RPMI8226 (cell line): ENCODE measurements at regions not wholly inside any gene's neighbourhood (a gene's known extent, or its start where the extent isn't known, plus 50 kb on each side); places are given as distances from the start of the nearest gene placed in this dataset.
"Not testable (repeated sequence)": the region's sequence is repeated elsewhere in the genome, so short reads cannot be mapped to it uniquely, and the experiment has no call there.

Experiments used
- DNase-seq: peaks from one replicate; pipeline ENCODE4 v3.0.0-alpha.2; 2015

DNA sequence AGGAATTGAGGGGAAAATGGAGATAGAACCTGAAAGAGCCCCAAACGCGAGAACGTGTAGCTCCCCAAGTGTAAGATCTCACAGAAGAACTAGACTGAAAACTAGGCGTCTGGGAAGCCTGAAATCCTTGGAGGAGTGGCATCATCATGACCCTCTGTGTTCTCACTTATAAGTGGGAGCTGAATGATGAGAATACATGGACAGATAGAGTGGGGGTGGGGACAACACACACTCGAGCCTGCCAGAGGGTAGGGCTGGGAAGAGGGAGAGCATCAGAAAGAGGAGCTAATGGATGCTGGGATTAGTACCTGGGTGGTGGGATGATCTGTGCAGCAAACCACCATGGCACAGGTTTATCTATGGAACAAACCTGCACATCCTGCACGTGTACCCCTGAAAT, 258.7 kb upstream of the NOTCH2NLA start:
- not testable (repeated sequence) for DNase-seq

DNA sequence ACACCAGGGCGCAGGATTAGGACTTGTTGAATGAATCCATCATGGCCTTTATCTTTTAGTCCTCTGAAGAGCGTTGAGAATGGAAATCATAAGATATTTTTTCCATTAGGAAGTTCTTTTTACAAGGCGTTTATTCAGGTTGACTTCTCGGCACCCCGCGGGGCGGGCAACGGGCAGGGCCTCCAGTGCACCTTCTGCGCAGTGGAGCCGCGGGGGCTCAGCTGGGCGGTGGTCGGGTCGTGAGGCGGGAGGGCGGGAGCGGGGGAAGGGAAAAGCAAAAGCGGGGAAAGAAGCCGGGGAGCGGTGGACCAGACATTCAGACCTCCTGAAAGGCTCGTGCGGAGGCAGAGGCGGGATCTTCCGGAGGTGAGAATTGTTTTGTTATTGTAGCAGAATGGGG, 258.3 kb upstream of the NOTCH2NLA start:
- DNase-seq: not testable (repeated sequence)

DNA sequence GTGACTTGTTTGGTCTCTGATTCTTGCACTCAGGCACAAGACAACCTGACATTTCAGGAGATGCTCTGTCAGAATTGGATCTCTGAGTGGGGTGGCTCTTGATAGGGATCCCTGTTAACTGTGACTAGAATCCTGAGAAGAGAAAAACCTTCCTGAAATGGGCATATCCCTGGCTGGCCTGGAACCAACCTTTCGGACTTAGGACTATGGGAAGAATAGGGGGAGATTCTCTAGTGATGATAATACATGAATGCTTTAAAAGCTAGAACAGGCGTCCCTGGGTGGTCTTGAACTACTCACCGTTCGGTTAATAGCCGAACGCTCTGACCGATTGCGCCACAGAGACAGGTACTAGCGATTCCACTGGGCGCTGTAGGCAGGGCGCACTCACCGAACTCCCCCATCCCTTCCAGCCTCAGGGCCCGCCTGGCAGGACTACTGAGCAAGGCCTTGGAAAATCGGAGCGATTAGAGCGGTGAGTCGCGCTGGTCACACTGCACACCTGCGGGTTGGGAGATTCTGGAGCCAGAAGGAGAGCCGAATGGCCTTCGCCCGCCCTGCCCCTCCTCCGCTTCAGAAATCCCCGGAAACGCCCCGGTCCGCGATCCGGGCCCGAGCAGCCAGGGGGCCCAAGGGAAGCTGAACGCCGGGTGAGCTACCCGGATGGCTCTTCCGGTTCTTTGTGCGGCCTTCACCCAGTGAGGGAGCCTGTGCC, 257.6 kb upstream of the NOTCH2NLA start:
- DNase-seq: not testable (repeated sequence)

DNA sequence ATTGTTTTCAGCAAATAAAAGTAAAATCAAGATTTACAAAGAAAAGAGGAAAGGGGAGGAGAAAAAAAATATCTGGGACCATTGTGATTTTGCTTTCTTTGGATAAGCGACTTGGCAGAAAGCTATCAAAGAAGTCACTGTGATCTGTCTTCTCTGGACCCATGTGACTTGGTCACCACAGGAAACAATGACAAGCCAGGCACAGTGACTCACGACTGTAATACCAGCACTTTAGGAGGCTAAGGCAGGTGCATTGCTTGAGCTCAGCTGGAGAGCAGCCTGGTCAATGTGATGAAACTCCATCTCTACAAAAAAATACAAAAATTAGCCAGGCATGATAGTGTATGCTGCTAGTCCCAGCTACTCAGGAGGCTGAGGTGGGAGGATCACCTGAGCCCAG, 255.4 kb upstream of the NOTCH2NLA start:
- not testable (repeated sequence) for DNase-seq

DNA sequence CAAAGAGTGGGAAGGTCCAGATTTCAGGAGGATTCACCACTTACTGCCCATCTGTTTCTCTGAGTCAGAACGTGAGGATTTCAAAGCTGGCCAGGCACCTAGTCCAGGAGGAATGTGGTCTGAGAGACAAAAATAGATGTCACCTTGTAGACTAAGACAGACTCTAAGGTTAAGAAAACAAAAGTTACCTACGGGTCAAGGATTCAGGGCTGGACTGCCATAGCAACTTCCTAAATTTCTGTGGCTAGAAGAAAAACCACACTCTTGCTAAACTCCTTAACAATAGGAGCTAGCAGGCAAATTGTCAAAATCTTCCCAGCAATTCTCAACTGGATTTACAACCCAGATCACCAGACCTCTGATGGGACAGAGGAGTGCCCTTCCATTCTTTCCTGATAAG, 250.4 kb upstream of the NOTCH2NLA start:
- not testable (repeated sequence) for DNase-seq

DNA sequence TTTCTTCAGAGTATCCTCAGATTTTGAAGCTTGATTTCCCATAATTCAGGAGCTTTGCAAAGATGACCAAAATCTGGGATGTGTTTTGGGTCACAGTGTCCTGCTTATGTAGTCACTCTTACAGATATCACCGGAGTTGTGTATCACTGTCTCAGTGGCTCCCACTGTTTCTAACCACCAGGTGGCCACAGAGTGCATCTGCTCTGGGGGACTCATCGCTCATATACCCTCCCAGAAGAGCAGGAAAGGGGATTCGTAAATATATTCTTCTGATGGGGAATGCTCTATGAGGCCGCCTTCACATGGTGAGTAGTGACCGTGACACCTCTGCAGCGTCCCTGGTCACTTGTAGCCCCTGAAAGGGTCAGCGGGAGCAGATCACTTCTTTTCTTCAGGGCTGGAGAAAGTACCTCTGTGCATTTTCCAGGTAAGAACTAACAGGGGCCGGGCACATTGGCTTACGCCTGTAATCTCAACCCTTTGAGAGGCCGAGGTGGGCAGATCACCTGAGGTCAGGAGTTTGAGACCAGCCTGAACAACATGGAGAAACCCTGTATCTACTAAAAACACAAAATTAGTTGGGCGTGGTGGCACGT, 249.4 kb upstream of the NOTCH2NLA start:
- peak; percentile 16 for DNase-seq

DNA sequence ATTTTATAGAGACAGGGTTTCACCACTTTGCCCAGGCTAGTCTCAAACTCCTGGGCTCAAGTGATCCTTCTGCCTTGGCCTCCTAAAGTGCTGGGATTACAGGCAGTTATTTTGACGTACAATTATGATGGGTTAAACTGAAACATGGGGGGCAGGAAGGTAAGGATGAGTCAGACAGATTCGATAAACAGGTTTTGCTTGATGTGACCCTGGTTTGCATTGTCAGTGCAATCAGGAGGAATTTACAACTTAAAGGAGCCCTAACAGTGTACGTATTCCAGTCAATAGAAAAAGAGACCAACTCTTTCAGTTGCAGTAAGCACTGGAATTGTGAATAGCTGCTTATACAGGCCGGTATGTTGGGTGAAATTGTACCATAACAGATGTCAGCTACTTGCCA, 246.3 kb upstream of the NOTCH2NLA start:
- not testable (repeated sequence) for DNase-seq

DNA sequence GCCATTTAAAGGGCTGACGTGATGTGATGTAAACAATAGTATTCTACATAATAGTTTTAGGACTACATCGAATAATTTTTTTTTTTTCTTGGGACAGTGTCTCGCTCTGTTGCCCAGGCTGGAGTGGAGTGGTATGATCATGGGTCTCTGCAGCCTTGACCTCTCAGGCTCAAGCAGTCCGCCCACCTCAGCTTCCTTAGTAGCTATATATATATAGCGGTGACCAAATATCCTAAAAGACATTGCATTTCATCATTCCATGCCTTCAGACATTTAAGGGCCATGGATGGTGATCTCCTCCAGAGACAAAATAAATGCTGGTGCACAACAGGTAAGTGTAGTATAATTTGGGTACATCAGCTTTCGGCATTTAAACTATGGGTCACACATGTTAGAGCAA, 245.4 kb upstream of the NOTCH2NLA start:
- not testable (repeated sequence) for DNase-seq

DNA sequence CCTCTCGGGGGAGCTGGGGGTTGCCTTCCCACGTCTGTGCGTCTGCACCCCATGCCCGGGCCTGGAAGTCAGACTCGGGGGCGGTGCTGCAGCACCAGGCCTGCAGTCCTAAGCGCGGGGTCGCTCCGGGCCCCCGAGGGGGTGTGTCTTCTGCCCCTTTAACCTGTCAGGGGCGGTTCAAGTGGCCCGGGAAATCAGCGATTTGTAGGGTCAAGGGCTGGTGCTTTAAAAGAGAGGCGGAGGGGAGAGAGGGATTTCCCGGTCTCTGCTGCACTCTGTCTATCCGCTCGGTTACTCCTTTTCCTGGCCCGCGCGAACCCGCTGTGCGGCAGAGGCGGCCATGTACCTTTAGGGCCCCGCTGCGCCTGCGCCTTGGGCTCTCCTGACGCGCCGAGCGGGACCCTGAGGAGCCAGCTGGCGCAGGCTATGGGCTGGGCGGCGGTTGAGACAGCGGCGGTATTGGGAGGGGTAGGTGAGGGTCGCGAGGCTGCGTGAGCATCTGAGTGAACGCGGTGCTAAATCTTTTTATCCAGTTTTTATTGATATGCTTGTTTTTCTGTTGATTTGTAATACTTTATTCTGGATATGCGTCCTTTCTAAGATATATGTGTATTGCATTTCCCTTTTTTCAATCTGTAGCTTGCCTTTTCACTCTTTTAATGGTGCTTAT, 243.5 kb upstream of the NOTCH2NLA start:
- peak; percentile 43 for DNase-seq

DNA sequence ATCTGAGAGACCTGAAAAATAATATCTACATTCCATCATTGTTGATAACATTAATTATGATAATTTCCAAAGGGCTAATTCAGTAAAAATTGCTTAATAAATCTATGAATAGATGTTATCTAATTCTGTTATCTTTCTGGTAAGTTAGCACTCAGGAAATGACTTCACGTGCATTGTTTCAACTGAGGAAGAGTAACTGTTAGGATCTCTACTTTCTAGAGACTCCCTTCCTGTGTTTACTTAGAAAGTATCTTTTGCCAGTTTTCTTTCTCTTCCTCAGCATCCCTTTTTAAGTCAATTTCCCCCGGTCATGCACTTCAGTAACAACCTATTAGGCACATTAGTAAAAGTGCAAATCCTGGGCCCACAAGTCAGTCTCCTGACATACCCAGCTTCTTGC, 231.1 kb upstream of the NOTCH2NLA start:
- DNase-seq: not testable (repeated sequence)

DNA sequence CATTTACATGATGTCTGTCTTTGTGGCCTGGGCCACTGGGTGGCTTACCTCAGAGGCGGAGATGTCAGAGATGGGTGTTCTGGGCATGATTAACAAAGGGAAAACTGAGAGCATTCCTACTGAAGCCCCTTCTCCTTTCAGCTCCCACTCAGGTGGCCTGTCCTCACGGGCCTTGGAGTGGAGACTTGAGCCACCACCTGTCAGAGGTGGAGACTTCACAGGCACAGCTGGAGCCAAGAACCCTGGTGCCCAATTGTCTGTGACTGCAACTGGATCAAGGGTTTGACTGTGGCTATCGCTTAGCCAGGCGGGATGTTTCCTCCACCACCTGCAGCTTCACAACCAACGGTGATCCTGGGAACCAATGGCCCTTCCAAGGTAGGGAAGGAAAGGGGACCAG, 230.5 kb upstream of the NOTCH2NLA start:
- DNase-seq: not testable (repeated sequence)

DNA sequence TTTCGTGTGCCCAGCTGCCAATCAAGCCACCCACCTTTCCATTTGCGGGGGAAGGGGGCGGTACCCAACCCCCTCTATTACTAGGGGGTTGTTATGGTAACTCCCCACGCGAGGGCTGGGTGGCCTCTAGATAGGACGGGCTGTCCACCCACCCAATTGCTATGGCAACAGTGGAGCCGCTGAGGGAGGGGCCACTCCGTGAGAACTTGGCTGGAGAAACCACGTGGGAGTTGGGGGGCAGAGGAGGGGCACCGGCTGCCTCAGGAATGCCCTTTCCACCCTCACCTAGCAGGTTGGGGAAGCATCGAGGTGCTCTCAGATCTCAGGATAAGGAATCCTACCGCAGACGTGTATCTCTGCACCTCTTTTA, 220.0 kb upstream of the NOTCH2NLA start:
- not testable (repeated sequence) for DNase-seq

DNA sequence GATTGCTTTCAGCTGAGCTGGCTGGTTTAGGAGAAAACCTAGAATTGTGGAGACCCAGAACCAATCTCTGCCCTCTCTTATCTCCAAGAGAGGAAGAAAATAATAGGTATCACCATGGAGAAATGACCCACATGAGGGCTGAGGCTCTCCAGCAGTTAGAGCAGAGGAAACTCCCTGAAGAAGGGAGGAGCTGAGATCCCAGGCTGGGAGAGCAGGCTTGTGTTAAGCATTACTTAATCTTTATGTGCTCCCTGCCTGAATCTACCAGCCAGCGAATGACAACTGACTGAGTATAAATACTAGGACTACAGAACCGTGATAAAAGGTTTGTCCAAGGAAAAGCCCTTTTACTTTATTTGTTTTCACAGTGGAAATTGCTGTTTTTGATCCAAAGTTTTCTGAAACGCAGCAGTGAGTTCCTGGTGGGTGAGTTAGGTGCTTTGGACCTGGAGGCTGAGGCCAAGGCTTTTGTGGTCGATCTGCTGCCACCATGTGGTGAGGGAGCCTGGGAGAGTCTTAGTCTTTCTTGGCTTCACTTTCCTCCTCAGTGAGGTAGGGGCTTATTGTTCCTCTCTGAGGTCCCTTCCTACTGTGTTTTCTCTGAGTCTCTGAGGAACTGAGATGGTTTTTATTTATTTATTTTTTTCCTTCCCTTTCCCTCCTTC, 219.5 kb upstream of the NOTCH2NLA start:
- not testable (repeated sequence) for DNase-seq

DNA sequence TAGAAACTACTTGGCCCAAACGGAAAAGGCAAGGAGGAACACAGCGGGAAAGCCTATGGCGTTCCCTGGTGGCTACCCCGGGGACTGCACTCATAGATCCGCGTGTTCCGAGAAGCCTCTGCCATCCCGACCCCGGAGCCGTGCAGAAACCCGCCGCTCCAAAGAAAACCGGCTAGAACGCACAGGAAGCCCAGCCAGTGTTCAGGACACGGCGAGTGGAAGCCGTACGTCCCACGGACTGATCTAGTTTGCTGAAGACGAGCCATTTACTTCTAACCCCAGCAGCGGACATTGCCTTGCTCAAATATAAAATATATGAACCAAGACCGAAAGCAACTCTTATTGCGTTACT, 215.0 kb upstream of the NOTCH2NLA start:
- DNase-seq: not testable (repeated sequence)

DNA sequence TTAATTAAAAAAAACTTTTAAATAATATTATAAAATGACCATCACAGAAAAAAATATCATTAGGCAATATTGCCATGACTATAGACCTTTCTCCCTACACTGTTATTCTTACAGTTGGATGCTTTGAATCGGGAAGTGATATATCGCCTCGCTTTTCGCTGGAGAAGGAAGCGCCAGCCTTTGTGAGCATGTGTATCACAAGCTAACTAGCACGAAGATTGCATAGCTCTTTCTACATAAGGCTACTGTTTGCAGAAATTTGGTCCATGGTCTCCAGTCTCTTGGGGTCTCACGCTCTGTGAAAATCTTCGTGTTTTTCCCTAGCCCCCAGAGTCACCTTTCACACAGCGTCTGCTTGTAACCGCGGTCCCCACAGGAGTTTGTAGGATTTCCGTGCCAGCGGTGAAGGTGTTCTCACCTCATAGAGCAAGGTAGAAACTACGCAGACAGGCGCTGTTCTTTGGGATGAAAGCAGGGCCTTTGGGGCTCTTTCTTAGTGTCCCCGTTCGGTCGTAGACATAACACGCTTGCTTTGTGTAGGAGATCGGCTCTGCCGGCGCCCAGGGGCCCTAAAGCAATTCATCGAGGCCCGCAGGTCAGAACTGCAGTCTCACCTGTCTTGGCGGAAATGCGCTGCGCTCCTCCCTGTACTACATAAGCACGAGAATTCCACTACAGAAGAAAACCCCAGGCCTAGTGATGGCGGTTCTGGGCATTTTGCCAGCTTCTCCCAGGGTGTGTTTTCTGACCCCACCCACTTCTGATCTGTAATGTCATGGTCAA, 214.5 kb upstream of the NOTCH2NLA start:
- not testable (repeated sequence) for DNase-seq

DNA sequence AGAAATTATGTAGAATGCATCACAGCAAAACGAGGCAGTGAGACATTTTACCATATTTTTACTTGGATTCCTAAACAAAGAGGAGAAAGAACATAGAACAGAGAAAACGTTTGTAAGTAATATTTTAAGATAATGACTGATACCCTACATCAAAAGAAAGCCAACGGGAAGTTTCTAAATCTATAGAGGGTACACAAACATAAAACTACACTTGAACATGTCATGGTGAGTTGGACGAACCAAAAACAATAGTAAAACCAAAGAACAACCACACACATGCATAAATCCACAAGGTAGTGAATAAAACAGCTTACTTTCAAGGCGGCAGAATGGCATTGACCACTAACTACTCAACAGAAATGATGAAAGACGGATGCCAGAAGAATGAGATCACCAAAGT, 209.7 kb upstream of the NOTCH2NLA start:
- not testable (repeated sequence) for DNase-seq

DNA sequence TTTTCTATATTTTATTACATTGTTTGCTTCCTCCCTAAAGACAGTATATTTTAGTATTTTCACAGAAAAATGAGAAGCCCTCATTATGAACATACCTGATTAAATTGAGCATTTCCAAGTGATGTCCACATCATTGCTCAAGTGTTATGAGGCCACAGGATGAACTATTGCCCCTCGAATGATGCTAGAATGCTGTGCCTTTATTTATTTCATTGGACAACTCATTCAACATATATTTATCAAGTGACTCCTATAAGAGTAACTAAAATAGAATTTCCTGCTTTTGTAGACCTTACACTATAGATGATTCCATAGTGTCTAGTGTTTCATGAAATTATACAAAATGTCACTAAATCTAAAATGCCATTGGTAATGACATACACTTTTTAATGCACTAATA, 187.8 kb upstream of the NOTCH2NLA start:
- DNase-seq: not testable (repeated sequence)

DNA sequence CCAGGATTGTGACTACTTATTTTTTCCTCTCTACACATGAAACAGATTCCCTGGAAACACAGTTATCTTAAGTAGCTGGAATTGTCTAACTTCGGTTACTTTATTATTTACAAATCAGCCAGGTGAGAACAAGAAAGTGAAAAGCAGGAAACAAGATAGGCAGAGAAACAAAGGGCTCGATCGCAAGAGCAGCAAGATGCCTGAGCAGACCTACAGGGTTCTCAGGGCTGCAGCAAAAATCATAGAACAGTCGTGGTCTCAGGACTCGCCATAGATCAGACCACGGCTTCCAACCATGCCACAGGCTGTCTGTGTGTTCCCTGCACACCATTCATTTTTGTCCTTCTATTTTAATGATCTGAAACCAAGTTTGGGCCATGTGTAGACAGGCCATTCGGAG, 186.2 kb upstream of the NOTCH2NLA start:
- DNase-seq: not testable (repeated sequence)

DNA sequence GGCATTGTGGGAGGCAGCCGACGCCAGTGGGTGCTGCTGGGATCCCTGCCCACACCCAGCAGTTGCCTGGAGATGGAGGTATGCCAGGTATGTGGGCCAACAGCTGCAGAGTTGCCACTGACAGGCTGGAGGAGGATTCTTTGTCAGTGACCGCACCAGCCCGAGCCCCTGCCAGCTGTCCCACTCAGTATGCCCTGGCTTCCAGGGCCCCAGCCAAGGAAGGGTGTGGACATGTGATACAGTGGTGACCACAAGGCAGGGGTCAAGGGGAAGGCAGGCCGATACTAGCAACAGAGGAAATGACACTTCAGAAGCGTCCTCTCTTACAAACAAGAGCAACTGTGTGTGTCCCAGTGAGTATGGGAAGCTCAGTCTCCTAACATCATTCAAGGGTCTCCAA, 185.1 kb upstream of the NOTCH2NLA start:
- DNase-seq: peak; percentile 7

DNA sequence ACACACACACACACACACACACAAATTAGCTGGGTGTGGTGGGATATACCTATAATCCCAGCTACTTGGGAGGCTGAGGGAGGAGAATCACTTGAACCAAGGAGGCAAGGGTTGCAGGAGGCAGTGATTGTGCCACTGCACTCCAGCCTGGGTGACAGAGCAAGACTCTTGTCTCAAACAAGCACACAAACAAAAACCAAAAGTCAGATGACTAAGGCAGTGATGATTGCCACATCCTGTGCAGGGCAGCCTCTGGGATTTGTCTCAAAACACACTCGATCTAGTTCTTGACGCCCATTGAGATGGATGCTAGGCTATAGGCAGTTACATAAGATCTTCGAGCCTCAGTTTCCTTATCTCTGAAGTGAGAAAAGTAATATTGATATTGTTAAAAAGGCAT, 183.1 kb upstream of the NOTCH2NLA start:
- DNase-seq: not testable (repeated sequence)

DNA sequence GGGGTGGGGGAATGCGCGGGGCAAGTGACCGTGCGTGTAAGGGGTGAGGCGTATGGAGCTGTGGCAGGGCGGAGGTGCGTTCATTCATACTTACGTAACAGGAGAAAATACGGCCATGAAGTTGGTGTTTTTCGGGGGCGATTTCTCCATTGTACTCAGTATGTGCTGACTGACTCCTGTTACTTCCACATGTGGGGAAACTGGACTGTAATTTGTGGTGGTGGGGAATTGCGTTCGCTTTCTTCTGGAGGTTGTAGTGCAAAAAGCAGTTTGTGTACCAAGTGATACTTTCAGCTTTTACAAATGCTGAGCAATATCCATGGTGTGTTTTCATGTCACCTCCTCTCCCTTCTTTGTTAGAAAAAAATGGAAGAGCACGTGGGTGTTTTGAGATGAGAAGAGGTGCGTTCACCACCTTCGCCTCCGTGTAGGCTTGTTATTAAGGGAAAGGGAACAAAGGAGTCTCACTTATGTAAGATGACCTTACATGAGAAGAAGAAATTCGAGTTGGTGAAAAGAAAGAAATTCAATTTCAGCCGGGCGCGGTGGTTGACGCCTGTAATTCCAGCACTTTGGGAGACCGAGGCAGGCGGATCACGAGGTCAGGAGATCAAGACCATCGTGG, 181.1 kb upstream of the NOTCH2NLA start:
- not testable (repeated sequence) for DNase-seq

DNA sequence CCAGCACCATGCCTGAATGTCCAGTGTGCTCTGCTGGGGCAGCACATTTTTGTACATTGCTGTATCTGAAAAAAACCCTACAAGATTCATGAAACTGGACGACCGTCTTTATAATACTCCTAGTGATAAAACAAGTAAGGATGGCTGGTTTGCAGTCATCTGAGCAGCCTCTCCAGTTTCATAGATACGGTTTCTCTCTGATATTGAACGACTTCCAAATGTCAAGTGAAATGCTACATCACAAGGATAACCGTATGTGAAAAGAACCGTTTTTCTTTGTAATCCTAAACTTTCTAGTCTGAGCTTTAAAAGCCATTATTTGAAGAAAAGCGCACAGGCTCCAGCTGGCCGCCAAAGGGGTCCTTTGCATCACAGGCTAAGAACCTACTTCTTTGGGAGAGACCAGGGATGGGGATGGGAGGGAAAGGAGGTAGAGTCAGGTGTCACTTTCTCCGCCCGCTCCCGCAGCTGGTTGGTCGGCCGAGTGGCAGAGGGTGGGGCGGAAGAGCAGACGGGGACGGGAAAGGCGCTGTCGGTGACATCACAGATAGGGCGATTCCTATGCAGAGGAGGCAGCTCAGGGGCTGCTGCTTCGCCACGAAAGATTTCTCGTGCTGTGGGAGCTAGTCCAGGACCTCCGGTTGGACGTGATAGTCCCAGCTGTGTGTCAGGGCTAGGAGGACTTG, 180.4 kb upstream of the NOTCH2NLA start:
- DNase-seq: not testable (repeated sequence)
